Effector memory CD8-positive, alpha-beta T cell (primary cell): ENCODE measurements at regions not wholly inside any gene's neighbourhood (a gene's known extent, or its start where the extent isn't known, plus 50 kb on each side); places are given as distances from the start of the nearest gene placed in this dataset.

Source experiments
- ATAC-seq: fragments of 150-1000 bp; cut with Tn5 transposase; replicated peaks from 2 replicates; pipeline ENCODE4 v1.10.0; 2021; ENCODE audit warnings: mild to moderate bottlenecking, moderate library complexity
- DNase-seq, 3 experiments: peaks; one replicate each; pipeline ENCODE4 v3.0.0; 2021
- H3K27ac Mint-ChIP-seq, 2 donors: one replicate each; pipeline ENCODE4 v1.8.0; 2022; ENCODE audit warnings: mild to moderate bottlenecking in 2 of 2, mixed read lengths in 2 of 2, moderate library complexity in 2 of 2
- H3K27me3 Mint-ChIP-seq, 2 donors: one replicate each; pipeline ENCODE4 v1.8.0; 2022; ENCODE audit warnings: mixed read lengths in 2 of 2
- H3K36me3 Mint-ChIP-seq: one replicate; pipeline ENCODE4 v1.8.0; 2022; ENCODE audit warnings: mild to moderate bottlenecking, moderate library complexity, mixed read lengths; ENCODE audit not compliant: insufficient read depth
- H3K4me1 Mint-ChIP-seq, 2 donors: one replicate each; pipeline ENCODE4 v1.8.0; 2022; ENCODE audit warnings: low read depth in 2 of 2, mixed read lengths in 2 of 2
- H3K4me3 Mint-ChIP-seq, 2 donors: one replicate each; pipeline ENCODE4 v1.8.0; 2022; ENCODE audit warnings: mild to moderate bottlenecking in 2 of 2, mixed read lengths in 2 of 2, moderate library complexity in 2 of 2
- H3K9me3 Mint-ChIP-seq, 2 donors: one replicate each; pipeline ENCODE4 v1.8.0; 2022; ENCODE audit warnings: mixed read lengths in 2 of 2

DNA sequence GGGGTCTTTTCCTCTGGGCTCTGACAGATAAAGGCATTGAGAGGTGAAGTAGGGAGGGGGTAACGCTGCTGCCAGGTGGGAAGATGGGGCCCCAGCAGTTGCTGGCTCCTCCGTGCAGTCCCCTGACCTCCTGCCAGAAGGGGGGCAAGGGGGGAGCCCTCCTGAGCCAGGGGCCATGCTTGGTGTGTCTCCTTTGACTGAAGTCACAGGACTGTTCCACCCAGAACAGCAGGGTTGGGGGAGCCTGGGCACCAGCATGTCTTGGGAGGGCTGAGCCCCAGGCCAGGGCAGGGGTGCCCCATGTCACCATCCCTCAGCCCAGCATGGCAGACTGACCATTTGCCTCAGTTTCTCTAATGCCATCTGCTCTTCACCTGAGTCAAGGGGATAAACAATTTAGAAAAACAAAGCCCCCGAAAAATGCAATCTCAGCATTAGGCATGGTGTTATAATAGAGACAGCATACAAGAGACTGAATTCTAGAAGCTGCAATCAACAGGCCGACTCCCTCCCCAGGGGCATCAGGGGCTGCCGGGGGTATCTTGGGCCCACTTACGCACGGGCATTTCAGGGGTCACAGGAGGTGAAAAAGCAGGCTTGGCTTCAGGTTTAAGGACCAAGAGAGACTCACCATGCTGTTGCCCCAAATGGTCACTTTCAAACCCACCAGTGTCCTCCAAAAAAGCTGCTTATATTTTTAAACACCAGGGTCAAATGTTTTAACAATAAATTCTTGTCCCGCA lies 108.6 kb upstream of the GPR26 start:
- no peak overlapping the region for H3K4me3 Mint-ChIP-seq
- H3K27me3 Mint-ChIP-seq: peaks cover 21 to 73% of the 10 kb centered on the region in 2 donors
- no peak for DNase-seq
- no peaks in the 10 kb centered on the region for H3K36me3 Mint-ChIP-seq
- peaks cover 2 to 8% of the 10 kb centered on the region in 2 donors for H3K4me1 Mint-ChIP-seq
- H3K27ac Mint-ChIP-seq: no peak overlapping the region
- no peak for ATAC-seq
- no peaks in the 10 kb centered on the region for H3K9me3 Mint-ChIP-seq

GRCh38 chr10:123558651-123559050 lies 107.5 kb upstream of the GPR26 start:
- H3K36me3 Mint-ChIP-seq: no peaks in the 10 kb centered on the region
- ATAC-seq (no peak), DNase-seq (no peak)
- peaks cover 2 to 8% of the 10 kb centered on the region in 2 donors for H3K4me1 Mint-ChIP-seq
- H3K4me3 Mint-ChIP-seq: no peak overlapping the region
- peaks cover 25 to 68% of the 10 kb centered on the region in 2 donors for H3K27me3 Mint-ChIP-seq
- no peaks in the 10 kb centered on the region for H3K9me3 Mint-ChIP-seq
- no peak overlapping the region for H3K27ac Mint-ChIP-seq

DNA sequence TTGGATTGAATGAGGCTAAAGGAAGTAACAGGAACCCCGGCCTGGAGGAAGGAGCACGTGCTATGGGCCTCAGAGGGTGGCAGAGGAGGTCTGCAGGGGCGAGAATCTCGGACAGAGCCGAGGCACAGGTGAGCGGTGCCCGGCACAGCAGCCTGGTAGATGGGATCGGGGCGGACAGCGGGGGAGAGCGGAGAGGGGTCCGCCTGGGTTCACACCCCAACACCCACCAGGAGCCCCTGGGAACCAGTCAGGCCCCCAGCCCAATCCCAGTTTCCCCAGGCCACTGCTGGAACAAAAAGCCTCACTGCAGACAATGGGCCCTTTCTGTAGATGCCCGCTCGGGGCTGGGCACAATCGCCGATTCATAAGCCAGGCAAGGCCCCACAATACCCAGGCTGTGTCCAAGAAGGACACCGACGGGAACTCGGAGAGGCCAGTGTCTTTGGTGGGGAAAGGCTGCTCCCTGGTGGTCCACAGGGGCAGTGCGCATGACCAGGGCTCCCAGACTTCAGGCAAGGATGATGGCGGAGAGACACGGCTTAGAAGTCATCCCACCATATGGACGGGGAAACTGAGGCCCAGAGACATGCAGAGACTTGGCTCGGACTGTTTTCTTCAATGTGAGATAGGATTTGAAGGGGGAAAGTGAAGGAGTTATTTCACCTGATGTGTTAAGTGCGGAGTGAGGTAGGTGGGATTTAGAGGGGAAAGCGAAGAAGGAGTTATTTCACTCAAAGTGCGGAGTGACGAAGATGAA lies 106.9 kb upstream of the GPR26 start:
- Mint-ChIP-seq H3K27ac (no peak overlapping the region), H3K4me1 (peaks cover 2 to 8% of the 10 kb centered on the region in 2 donors), H3K4me3 (no peak overlapping the region), H3K36me3 (no peaks in the 10 kb centered on the region), H3K27me3 (peaks cover 27 to 68% of the 10 kb centered on the region in 2 donors), H3K9me3 (no peaks in the 10 kb centered on the region)
- ATAC-seq (peak; percentile 46), DNase-seq (peak; percentile 51 to 66 (median 52))

- no peak for DNase-seq
- H3K36me3 Mint-ChIP-seq: no peaks in the 10 kb centered on the region
Measured at GRCh38 chr10:123559823-123560092, 106.4 kb upstream of the GPR26 start.

DNA sequence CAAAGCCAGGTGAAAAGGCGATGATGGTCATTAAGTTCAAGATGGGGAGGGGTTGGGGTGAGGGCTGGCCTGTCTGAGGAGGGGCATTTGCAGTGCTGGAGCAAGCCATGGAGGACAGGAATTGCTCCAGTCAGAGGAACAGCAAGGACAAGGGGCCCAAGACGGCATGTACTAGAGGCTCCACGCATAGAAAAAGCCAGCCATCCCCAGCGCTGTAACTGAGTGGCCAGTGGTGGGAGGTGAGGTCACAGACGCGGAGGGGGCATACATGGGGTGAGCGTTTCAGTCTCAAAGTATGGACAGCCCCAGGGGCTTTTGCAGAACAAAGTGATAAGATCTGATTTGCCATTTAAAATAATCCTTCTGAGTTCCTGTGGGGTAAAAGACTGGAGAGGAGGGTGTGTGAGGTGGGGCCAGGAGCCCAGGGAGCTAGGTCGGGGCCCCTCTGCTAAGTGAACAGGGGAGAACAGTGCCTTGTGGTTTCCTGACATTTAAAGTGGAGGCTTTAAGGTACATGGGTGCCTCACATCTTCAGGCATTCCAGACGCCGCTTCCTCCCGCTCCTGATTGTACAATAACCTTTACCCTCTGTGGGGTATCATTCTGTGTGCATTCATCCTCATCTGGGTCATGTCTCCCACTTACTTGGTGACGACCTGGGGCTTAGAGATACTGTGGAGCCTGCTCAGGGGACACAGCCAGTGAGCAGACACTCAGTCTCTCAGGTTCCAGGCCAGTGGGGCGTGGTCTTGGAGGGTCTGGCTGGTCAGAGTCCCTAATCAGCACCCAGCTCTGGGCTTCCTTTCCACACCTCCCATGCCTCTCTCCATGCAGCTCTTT lies 105.6 kb upstream of the GPR26 start:
- Mint-ChIP-seq H3K27me3 (peaks cover 27 to 70% of the 10 kb centered on the region in 2 donors), H3K4me1 (peaks cover 2 to 8% of the 10 kb centered on the region in 2 donors), H3K9me3 (no peaks in the 10 kb centered on the region), H3K36me3 (no peaks in the 10 kb centered on the region), H3K4me3 (no peak overlapping the region), H3K27ac (no peak overlapping the region)
- DNase-seq (no peak), ATAC-seq (no peak)

More at GRCh38 chr10:123559823-123560092, 106.4 kb upstream of the GPR26 start:
- no peak overlapping the region for H3K4me3 Mint-ChIP-seq
- ATAC-seq: no peak
- H3K4me1 Mint-ChIP-seq: peaks cover 2 to 8% of the 10 kb centered on the region in 2 donors
- no peaks in the 10 kb centered on the region for H3K9me3 Mint-ChIP-seq
- H3K27me3 Mint-ChIP-seq: peaks cover 27 to 68% of the 10 kb centered on the region in 2 donors
- H3K27ac Mint-ChIP-seq: no peak overlapping the region

DNA sequence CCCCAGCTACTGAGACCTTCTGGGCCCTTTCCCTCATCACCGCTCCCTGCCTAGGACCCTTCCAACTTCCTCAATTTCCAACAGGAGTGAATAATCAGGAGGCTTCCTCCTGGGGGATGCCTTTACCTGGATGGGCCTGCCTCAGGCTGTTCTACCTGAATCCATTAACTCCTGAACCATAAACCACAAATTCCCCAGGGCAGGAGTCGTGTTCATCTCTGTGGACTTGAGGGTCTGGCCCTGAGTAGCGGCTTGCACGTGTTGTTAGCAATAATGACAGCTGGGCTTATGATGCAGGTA lies 105.1 kb upstream of the GPR26 start:
- no peak for DNase-seq
- no peak overlapping the region for H3K27ac Mint-ChIP-seq
- no peak for ATAC-seq

DNA sequence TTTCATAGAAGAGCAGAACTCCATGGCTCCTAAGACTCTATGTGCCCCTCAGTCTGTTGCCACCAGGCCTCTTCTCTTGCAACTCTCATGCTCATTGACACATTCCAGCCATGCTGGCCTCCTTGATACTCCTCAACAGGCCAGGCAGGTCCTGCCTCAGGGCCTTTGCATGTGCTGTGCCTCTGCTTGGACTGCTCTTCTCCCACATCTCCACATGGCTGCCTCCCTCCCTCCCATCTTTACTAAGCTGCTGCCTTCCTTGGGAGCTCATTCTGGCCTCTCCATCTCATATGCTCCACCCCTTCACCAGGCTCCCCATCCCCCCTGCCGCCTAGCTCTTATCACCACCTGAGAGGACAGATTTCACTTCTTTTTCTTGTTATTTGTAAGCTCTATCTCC lies 103.8 kb upstream of the GPR26 start:
- no peak for ATAC-seq

More for the DNA sequence above, 105.1 kb upstream of the GPR26 start:
- Mint-ChIP-seq H3K4me3 (no peak overlapping the region), H3K9me3 (no peaks in the 10 kb centered on the region), H3K4me1 (peaks cover 2 to 8% of the 10 kb centered on the region in 2 donors), H3K36me3 (no peaks in the 10 kb centered on the region), H3K27me3 (peaks cover 30 to 70% of the 10 kb centered on the region in 2 donors)

GRCh38 chr10:123562811-123563580 lies 103.2 kb upstream of the GPR26 start:
- ATAC-seq (no peak), DNase-seq (no peak)
- Mint-ChIP-seq H3K4me3 (no peak overlapping the region), H3K27ac (no peak overlapping the region), H3K27me3 (peaks cover 41 to 71% of the 10 kb centered on the region in 2 donors), H3K36me3 (no peaks in the 10 kb centered on the region), H3K9me3 (no peaks in the 10 kb centered on the region), H3K4me1 (peaks cover 2 to 8% of the 10 kb centered on the region in 2 donors)

More for the DNA sequence above, 103.8 kb upstream of the GPR26 start:
- H3K36me3 Mint-ChIP-seq: no peaks in the 10 kb centered on the region
- no peaks in the 10 kb centered on the region for H3K9me3 Mint-ChIP-seq
- DNase-seq: no peak
- peaks cover 2 to 8% of the 10 kb centered on the region in 2 donors for H3K4me1 Mint-ChIP-seq
- no peak overlapping the region for H3K4me3 Mint-ChIP-seq
- no peak overlapping the region for H3K27ac Mint-ChIP-seq
- peaks cover 34 to 71% of the 10 kb centered on the region in 2 donors for H3K27me3 Mint-ChIP-seq

- H3K4me1 Mint-ChIP-seq: peaks cover 2 to 8% of the 10 kb centered on the region in 2 donors
- H3K27ac Mint-ChIP-seq: no peak overlapping the region
- no peaks in the 10 kb centered on the region for H3K9me3 Mint-ChIP-seq
- no peak overlapping the region for H3K4me3 Mint-ChIP-seq
- peaks cover 46 to 71% of the 10 kb centered on the region in 2 donors for H3K27me3 Mint-ChIP-seq
- DNase-seq: no peak
- no peak for ATAC-seq
- no peaks in the 10 kb centered on the region for H3K36me3 Mint-ChIP-seq
Measured at GRCh38 chr10:123563581-123563855, 102.6 kb upstream of the GPR26 start.

- Mint-ChIP-seq H3K4me3 (no peak overlapping the region), H3K27me3 (peaks cover 51 to 72% of the 10 kb centered on the region in 2 donors), H3K27ac (no peak overlapping the region), H3K9me3 (no peaks in the 10 kb centered on the region), H3K36me3 (no peaks in the 10 kb centered on the region), H3K4me1 (peaks cover 2 to 5% of the 10 kb centered on the region in 2 donors)
- DNase-seq (no peak), ATAC-seq (no peak)
Measured at GRCh38 chr10:123563994-123564393, 102.2 kb upstream of the GPR26 start.

DNA sequence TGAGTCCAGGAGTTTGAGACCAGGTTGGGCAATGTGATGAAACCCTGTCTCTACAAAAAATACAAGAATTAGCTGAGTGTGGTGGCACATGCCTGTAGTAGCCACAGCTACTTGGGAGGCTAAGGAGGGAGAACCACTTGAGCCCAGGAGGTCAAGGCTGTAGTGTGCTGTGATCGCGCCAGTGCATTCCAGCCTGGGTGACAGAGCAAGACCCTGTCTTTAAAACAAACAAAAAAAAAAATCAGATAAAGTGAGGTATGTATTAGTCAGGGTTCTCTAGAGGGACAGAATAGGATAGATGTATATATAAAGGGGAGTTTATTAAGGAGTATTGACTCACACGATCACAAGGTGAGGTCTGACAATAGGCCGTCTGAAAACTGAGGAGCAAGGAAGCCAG lies 101.5 kb upstream of the GPR26 start:
- H3K27me3 Mint-ChIP-seq: peaks cover 52 to 72% of the 10 kb centered on the region in 2 donors
- H3K27ac Mint-ChIP-seq: no peak overlapping the region
- H3K4me3 Mint-ChIP-seq: no peak overlapping the region
- DNase-seq: no peak
- no peaks in the 10 kb centered on the region for H3K36me3 Mint-ChIP-seq
- H3K9me3 Mint-ChIP-seq: no peaks in the 10 kb centered on the region
- no peak for ATAC-seq
- no peaks in the 10 kb centered on the region for H3K4me1 Mint-ChIP-seq

- Mint-ChIP-seq H3K9me3 (no peaks in the 10 kb centered on the region), H3K27me3 (peaks cover 43 to 72% of the 10 kb centered on the region in 2 donors), H3K36me3 (no peaks in the 10 kb centered on the region), H3K4me1 (no peaks in the 10 kb centered on the region), H3K4me3 (no peak overlapping the region), H3K27ac (no peak overlapping the region)
- DNase-seq: no peak
- ATAC-seq: no peak
Measured at GRCh38 chr10:123565691-123566660, 100.2 kb upstream of the GPR26 start.
